Activated CD4-positive, alpha-beta T cell treated with anti-CD3 and anti-CD28 coated beads, Interleukin-2, amount 50 U/mL, for 48 hours (primary cell): ENCODE measurements at regions not wholly inside any gene's neighbourhood (a gene's known extent, or its start where the extent isn't known, plus 50 kb on each side); places are given as distances from the start of the nearest gene placed in this dataset.

Experiments
- DNase-seq, 2 experiments: peaks; one replicate each; pipeline ENCODE4 v3.0.0-alpha.2; 2020

- DNase-seq = no peak
Measured at GRCh38 chr5:93313672-93314071, 267.3 kb downstream of the NR2F1-AS1 start.

- DNase-seq = no peak
Measured at GRCh38 chr5:93311881-93312280, 269.1 kb downstream of the NR2F1-AS1 start.

- no peak for DNase-seq
Measured at GRCh38 chr5:93307557-93307956, 273.5 kb downstream of the NR2F1-AS1 start.

- no peak for DNase-seq
Measured at GRCh38 chr5:93305984-93306383, 275.0 kb downstream of the NR2F1-AS1 start.

- DNase-seq = no peak
Measured at GRCh38 chr5:93304456-93305250, 276.4 kb downstream of the NR2F1-AS1 start.

GRCh38 chr5:93303291-93303691, 277.7 kb downstream of the NR2F1-AS1 start:
- no peak for DNase-seq

DNA sequence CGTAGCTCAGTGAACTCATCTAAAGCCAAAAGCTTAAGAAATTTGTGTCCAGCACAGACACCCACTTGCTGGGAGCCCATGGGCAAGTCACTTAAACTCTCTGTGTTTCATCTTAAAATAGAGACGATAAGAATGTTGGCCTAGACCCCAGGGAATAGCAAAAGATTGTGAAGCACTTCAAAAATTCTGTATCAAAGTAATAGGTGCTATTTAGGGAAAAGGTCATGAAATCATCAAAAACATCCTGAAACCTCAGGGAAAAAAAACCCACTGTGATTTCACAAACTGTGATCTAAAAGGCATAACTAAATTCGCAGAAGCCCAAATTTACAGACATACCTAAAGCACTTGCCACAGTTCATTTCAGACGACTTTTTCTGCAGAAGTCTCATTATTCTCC, 278.3 kb downstream of the NR2F1-AS1 start:
- DNase-seq = no peak

- DNase-seq = no peak
Measured at GRCh38 chr5:93300945-93301344, 280.1 kb downstream of the NR2F1-AS1 start.

DNA sequence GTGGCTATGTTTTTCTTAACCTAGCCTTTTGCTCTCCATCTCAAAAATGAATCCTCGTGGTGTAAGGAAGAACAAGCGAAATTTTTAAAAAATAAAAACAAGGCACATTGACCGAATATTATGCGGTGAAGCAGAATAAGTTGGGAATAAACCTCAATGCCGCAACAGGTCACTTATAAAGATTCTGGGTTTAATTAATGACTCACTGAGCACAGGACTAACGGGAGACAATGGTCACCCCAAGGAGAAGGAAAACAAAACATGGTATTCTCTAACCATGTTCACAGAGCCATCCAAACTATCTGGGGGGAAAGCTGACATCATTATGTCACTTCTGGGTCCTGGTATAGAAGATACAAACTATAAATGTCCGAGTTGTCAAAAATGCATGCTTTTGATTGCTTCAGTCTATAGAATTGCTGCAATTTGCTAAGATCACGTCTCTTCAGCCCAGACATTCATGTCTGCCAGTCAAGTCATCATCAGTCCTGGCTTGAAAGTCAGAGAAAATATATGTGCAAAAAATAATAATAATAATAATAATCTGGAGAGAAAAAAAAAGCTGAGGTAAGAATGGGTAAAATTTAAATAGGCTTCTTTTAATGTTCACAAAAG, 280.6 kb downstream of the NR2F1-AS1 start:
- no peak for DNase-seq

DNA sequence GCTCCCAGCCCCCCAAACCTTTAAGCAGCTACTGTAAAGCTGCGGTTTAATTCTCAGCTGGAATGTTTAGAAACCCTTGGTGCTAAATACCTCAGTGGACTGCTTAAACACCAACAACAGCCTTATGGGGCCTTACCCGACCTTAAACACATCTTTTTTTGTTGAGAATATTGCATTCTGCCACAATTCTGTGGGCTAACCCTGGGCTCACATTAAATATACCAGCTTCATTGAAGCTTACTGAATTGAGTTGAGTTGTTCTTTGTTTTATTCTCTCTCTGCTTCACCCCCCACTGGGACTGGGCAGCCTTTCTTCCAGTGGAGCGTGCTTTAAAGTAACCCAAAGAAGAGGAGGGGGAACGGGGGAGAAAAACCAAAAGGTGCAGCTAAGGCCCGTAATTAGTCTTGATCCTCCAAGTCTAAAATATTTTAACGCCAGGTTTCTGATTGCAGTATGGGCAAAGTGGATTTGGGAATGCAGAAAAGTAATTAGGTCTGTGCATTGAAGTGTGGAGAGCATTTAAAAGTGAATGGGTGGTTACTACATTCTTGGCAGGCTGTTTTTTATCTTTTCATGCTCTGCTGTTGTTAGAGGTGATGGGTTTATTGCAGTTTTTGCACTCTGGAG, 281.2 kb downstream of the NR2F1-AS1 start:
- no peak for DNase-seq

GRCh38 chr5:93297116-93297515, 283.9 kb downstream of the NR2F1-AS1 start:
- DNase-seq = no peak

- no peak for DNase-seq
Measured at GRCh38 chr5:93296338-93296737, 284.7 kb downstream of the NR2F1-AS1 start.

DNA sequence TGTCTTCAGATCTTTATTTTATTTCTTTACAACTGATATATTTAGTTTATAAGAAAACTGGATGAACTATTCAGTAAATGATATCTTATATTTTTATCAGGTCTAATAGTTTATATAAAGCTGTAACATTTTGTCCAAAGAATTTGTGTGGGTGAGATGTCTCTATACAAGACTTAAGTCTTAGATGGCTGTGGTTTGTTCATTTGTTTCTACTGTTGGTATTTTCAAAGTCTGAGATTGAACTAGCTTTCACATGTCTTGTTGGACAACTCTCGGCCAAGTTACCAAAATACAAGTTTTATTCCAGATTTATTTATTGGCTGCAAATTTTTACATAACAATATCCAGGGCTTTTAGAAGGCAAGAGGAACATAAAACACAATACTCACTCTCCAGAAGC, 286.0 kb downstream of the NR2F1-AS1 start:
- DNase-seq = no peak

DNA sequence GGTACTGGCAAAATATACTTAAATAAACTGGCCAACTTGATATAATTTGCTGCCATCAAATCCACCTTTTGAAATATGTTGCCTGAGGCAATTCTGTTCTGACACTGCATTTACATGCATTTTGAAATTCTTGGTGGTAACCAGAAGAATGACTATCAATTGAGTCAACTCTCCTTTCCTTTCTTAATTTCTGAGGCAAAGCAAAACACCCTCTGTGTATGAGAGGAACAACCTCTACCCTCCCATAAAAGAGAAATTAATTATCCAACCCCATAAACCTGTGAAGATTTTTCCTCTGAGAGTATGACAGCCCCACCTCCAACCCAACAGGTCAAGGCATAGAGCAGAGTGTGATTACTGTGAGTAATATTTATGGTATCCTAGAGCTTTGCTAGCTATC, 286.8 kb downstream of the NR2F1-AS1 start:
- no peak for DNase-seq

GRCh38 chr5:93289942-93290341, 291.1 kb downstream of the NR2F1-AS1 start:
- DNase-seq = no peak

DNA sequence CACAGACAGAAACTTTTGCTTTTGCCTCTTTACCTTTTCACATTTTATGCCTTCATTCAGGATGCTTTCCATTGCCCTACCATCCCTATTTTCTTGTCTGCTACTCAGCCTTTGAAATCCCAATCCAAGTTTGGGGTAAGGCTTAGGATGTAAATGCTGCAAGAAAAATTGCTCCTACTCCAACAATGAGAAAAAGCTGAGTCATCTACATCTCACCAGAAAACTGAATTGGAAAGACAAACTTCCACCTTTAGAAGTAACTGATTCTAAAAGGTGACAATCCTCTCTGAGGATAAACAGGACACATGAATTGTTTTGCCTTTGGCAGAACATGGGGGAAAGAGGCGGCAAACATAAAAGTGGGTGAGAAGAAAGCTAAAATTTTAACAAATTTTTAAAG, 295.6 kb downstream of the NR2F1-AS1 start:
- DNase-seq = no peak

DNA sequence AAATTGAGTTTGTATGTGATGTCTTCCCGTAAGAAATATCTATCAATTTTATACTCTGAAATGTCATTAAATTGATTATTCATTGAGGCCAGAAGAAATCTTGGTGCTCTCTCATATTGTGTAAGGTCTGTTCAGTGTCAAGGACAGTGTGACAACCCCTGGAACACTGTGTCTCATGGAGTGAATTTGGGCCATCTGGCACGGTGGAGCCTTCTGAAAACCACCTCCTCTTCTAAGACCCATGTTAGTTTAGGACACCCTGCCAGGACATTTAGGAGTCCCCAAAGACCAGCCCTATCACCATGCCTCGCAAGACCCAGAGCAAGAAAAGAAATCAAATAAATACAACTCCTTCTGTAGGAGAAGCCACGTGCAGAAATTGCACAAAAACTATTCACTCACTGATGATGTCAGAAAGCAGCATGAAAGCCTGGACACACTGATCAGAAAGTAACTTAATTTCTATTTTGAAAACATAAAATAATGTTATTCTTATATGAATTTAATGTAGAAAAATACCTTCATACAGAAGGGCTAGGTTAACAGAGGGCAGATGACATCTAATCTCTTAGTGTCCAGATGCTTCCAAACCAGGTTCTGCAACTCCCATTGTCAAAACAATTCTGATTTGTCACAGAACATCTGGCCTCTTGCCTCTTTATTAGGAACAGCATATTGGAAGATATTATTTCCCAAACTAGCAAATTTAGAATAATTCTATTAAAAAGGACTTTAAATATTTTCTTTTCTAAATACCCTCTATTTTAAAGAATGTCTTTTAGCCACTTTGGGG, 298.8 kb downstream of the NR2F1-AS1 start:
- no peak for DNase-seq

GRCh38 chr5:93280518-93280917, 300.5 kb downstream of the NR2F1-AS1 start:
- no peak for DNase-seq

GRCh38 chr5:93279296-93279963, 301.6 kb downstream of the NR2F1-AS1 start:
- no peak for DNase-seq

GRCh38 chr5:93278896-93279295, 302.1 kb downstream of the NR2F1-AS1 start:
- DNase-seq = no peak

DNA sequence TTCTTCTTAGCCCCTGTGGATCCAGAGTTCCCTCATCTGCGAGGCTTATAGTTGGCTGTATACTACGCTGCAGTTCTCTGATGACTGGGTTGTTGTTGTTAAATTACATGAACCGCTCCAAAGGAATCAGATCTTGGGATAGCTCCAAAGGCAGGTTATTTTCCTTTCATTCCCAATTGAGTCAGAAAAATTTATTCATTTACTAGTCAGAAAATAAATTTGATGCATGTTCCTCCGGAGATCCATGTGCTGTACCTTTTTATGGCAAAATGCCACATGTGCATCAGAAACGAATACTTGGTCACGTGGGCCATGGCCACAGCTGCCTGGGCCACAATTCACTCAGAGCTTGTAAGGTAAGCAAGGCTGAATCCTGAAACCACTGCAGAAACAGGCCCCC, 304.0 kb downstream of the NR2F1-AS1 start:
- DNase-seq = no peak

DNA sequence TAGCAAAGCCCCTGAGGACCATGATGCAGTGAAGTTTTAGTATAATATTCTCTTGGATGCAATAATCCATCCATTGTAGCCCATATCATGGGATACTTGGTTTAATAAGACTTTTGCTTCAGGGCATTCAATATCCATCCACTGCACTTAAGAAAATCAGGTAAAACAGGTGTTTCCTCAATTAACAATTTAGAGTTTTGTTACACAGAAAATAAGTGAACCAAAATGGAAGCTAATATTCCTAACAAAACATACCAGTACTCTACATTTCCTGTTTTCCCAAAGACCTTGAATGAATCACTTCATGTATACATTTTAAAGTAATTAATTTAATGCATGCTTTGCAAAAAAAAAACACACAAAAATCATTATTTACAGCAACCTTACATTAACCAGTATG, 305.6 kb downstream of the NR2F1-AS1 start:
- no peak for DNase-seq

- DNase-seq = no peak
Measured at GRCh38 chr5:93274291-93274690, 306.7 kb downstream of the NR2F1-AS1 start.
